ENCODE measurements at regions not wholly inside any gene's neighbourhood (a gene's known extent, or its start where the extent isn't known, plus 50 kb on each side); places are given as distances from the start of the nearest gene placed in this dataset.

GRCh38 chr5:130796032-130796431, 369.0 kb downstream of the HINT1 start:
- no peak overlapping the region for H3K4me3 Mint-ChIP-seq

DNA sequence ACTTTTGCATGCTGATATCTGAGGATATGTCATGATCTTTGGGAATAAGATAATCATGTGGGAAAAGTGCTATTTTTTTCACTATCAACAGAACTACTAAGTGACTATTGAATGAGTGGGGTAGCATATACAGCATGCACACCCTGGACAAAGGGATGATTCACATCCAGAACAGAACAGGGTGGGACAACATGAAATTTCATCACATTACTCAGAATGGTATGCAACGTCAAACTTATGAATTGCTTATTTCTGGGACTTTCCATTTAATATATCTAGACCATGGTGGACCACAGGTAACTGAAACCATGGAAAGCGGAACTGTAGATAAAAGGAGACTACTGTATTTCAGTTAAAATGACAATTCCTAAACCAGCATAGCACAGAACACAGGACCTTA, 370.0 kb downstream of the HINT1 start:
- no peak overlapping the region for H3K4me3 Mint-ChIP-seq
- no peaks in the 10 kb centered on the region for H3K36me3 Mint-ChIP-seq
- H3K4me1 Mint-ChIP-seq: no peaks in the 10 kb centered on the region
- no peak for DNase-seq (ENCODE audit: low spot score in 2 of 2, unreplicated experiment in 2 of 2)
- TF ChIP-seq, protein P1, sequence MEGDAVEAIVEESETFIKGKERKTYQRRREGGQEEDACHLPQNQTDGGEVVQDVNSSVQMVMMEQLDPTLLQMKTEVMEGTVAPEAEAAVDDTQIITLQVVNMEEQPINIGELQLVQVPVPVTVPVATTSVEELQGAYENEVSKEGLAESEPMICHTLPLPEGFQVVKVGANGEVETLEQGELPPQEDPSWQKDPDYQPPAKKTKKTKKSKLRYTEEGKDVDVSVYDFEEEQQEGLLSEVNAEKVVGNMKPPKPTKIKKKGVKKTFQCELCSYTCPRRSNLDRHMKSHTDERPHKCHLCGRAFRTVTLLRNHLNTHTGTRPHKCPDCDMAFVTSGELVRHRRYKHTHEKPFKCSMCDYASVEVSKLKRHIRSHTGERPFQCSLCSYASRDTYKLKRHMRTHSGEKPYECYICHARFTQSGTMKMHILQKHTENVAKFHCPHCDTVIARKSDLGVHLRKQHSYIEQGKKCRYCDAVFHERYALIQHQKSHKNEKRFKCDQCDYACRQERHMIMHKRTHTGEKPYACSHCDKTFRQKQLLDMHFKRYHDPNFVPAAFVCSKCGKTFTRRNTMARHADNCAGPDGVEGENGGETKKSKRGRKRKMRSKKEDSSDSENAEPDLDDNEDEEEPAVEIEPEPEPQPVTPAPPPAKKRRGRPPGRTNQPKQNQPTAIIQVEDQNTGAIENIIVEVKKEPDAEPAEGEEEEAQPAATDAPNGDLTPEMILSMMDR (IDR thresholded peaks at IDR 0.05; ENCODE audit: unreplicated experiment): no peak
- H3K27me3 Mint-ChIP-seq (ENCODE audit: low read depth): no peaks in the 10 kb centered on the region
- H3K27ac Mint-ChIP-seq: no peak overlapping the region
- peaks cover 26% of the 10 kb centered on the region for H3K9me3 Mint-ChIP-seq

More at GRCh38 chr5:130796032-130796431, 369.0 kb downstream of the HINT1 start:
- no peaks in the 10 kb centered on the region for H3K4me1 Mint-ChIP-seq
- no peak overlapping the region for H3K27ac Mint-ChIP-seq
- TF ChIP-seq, protein P1 (IDR thresholded peaks at IDR 0.05; ENCODE audit: unreplicated experiment): no peak
- H3K36me3 Mint-ChIP-seq: no peaks in the 10 kb centered on the region
- H3K9me3 Mint-ChIP-seq: peaks cover 33% of the 10 kb centered on the region
- no peaks in the 10 kb centered on the region for H3K27me3 Mint-ChIP-seq (ENCODE audit: low read depth)
- DNase-seq (ENCODE audit: low spot score in 2 of 2, unreplicated experiment in 2 of 2): no peak

DNA sequence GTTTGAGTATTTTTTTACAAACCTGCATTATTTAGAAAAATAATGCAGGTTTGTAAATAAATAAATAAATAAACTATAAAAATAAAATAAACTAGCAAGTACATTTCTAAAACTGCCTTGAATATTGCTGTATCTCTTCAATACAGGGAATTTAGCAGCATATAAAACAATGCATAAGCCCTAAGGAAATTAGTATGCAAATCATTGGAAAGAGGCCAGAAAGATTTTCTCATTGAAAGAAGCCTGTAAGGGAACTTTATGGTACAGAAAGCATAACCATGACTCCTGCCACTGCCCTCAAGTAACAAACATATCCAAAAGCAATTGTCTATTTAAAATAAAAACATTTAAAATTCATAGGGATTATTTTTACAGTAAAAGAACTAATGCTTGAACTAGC, 387.3 kb downstream of the HINT1 start:
- H3K27me3 Mint-ChIP-seq (ENCODE audit: low read depth): peaks cover 2% of the 10 kb centered on the region
- peaks cover 4% of the 10 kb centered on the region for H3K4me1 Mint-ChIP-seq
- H3K36me3 Mint-ChIP-seq: no peaks in the 10 kb centered on the region
- no peaks in the 10 kb centered on the region for H3K9me3 Mint-ChIP-seq
- H3K4me3 Mint-ChIP-seq: no peak overlapping the region
- H3K27ac Mint-ChIP-seq: no peak overlapping the region
- no peak for DNase-seq (ENCODE audit: low spot score in 2 of 2, unreplicated experiment in 2 of 2)
- TF ChIP-seq, protein P1 (IDR thresholded peaks at IDR 0.05; ENCODE audit: unreplicated experiment): no peak

GRCh38 chr5:130773813-130774212, 391.2 kb downstream of the HINT1 start:
- Mint-ChIP-seq H3K27me3 (ENCODE audit: low read depth) (peaks cover 2% of the 10 kb centered on the region), H3K36me3 (no peaks in the 10 kb centered on the region), H3K4me1 (peaks cover 4% of the 10 kb centered on the region), H3K9me3 (no peaks in the 10 kb centered on the region), H3K4me3 (no peak overlapping the region), H3K27ac (no peak overlapping the region)
- DNase-seq (ENCODE audit: low spot score in 2 of 2, unreplicated experiment in 2 of 2): no peak
- TF ChIP-seq, protein P1 (IDR thresholded peaks at IDR 0.05; ENCODE audit: unreplicated experiment): no peak

- Mint-ChIP-seq H3K27me3 (ENCODE audit: low read depth) (no peaks in the 10 kb centered on the region), H3K4me1 (peaks cover 10% of the 10 kb centered on the region), H3K4me3 (no peak overlapping the region), H3K36me3 (no peaks in the 10 kb centered on the region), H3K27ac (no peak overlapping the region), H3K9me3 (peaks cover 4% of the 10 kb centered on the region)
- DNase-seq (ENCODE audit: low spot score in 2 of 2, unreplicated experiment in 2 of 2): no peak
- TF ChIP-seq, protein P1 (IDR thresholded peaks at IDR 0.05; ENCODE audit: unreplicated experiment): no peak
Observed at GRCh38 chr5:130762031-130762430, 403.0 kb downstream of the HINT1 start.

GRCh38 chr5:130759061-130759460, 406.0 kb downstream of the HINT1 start:
- H3K9me3 Mint-ChIP-seq: no peaks in the 10 kb centered on the region
- no peak overlapping the region for H3K4me3 Mint-ChIP-seq
- H3K4me1 Mint-ChIP-seq: peaks cover 10% of the 10 kb centered on the region
- H3K27me3 Mint-ChIP-seq (ENCODE audit: low read depth): no peaks in the 10 kb centered on the region
- no peak overlapping the region for H3K27ac Mint-ChIP-seq
- TF ChIP-seq, protein P1 (IDR thresholded peaks at IDR 0.05; ENCODE audit: unreplicated experiment): no peak
- no peaks in the 10 kb centered on the region for H3K36me3 Mint-ChIP-seq
- DNase-seq (ENCODE audit: low spot score in 2 of 2, unreplicated experiment in 2 of 2): no peak
